ENCODE measurements at regions not wholly inside any gene's neighbourhood (a gene's known extent, or its start where the extent isn't known, plus 50 kb on each side); places are given as distances from the start of the nearest gene placed in this dataset.
"Not testable (repeated sequence)": the region's sequence is repeated elsewhere in the genome, so short reads cannot be mapped to it uniquely, and the experiment has no call there.

DNA sequence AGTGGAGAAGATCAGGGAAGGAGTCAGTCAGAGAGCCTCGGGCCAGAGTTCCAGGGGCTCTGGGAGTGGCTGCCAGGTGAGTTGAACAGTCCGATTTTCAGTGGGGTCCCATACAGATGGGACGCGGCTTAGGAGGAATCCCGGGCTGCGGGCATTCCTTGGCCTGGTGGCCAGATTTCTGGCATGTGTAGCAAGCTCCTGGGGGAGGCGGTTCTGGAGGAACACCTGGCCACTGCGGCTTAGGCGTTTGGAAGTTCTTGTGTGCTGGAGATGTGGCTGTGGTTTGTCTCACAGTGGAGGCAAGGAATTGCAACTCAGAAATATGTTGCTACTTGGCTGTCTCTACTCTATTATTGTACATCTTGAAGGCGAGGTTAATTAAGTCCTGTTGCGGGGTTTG lies 117.9 kb downstream of the PCDH10 start:
- H3K9me3 ChIP-seq (ENCODE audit: control insufficient read depth, insufficient read depth, low read length); H3K4me3 ChIP-seq (ENCODE audit: low read depth, low read length); H3K27me3 ChIP-seq (ENCODE audit: control insufficient read depth, insufficient read depth, low read length); H3K36me3 ChIP-seq (ENCODE audit: control insufficient read depth, insufficient read depth, low read length); DNase-seq (ENCODE audit: low read depth in 4 of 6, low spot score in 6 of 6); H3K27ac ChIP-seq (ENCODE audit: low read depth, low read length); H3K4me1 ChIP-seq (ENCODE audit: control insufficient read depth, insufficient read depth, low read length): not testable (repeated sequence)
- WGBS (ENCODE audit: insufficient coverage) = 100% methylated on average over 1 of the region's 11 CpGs

DNA sequence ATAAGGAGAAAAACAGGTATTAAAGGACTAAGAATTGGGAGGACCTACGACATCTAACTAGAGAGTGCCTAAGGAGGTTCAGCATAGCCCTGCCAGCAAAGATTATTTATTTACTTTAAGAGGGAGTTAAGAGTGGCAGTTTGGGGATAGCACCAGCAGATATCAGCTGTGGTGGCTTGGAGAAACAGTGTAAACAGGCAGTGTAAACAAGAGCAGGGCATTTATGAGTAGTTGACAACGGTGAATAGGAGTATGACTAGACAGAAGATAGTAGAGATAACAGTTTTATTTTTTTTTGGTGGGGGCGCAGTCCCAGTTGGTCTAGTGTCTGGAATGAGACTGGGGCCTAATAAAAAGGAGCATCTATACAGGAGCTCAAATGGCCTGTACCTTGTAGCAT lies 115.2 kb downstream of the PCDH10 start:
- H3K27ac ChIP-seq (ENCODE audit: low read depth, low read length); H3K4me3 ChIP-seq (ENCODE audit: low read depth, low read length); H3K4me1 ChIP-seq (ENCODE audit: control insufficient read depth, insufficient read depth, low read length); H3K9me3 ChIP-seq (ENCODE audit: control insufficient read depth, insufficient read depth, low read length); H3K27me3 ChIP-seq (ENCODE audit: control insufficient read depth, insufficient read depth, low read length); H3K36me3 ChIP-seq (ENCODE audit: control insufficient read depth, insufficient read depth, low read length); DNase-seq (ENCODE audit: low read depth in 4 of 6, low spot score in 6 of 6): not testable (repeated sequence)
- 81% methylated on average over 3 of the region's 3 CpGs for WGBS (ENCODE audit: insufficient coverage)

DNA sequence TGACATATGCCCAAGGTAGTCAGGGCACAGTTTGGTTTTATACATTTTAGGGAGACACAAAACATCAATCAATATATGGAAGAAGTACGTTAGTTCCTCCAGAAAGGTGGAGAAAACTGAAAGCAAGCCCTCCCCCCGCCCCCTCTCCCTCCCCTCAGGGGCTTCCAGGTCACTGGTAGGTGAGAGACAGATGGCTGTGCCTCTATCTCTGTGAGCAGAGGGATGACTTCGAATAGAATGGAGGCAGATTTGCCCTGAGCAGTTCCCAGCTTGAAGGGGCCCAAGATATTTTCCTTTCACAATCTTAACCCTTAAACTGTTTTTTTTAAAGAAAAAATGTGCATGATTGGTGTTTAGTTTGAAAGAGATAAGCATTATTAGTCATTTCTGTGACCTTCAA lies 114.0 kb downstream of the PCDH10 start:
- Histone ChIP-seq H3K9me3 (ENCODE audit: control insufficient read depth, insufficient read depth, low read length) (no peaks in the 10 kb centered on the region), H3K36me3 (ENCODE audit: control insufficient read depth, insufficient read depth, low read length) (no peaks in the 10 kb centered on the region), H3K27ac (ENCODE audit: low read depth, low read length) (no peak overlapping the region), H3K4me3 (ENCODE audit: low read depth, low read length) (no peak overlapping the region), H3K4me1 (ENCODE audit: control insufficient read depth, insufficient read depth, low read length) (no peaks in the 10 kb centered on the region), H3K27me3 (ENCODE audit: control insufficient read depth, insufficient read depth, low read length) (no peaks in the 10 kb centered on the region)
- no peak for DNase-seq (ENCODE audit: low read depth in 4 of 6, low spot score in 6 of 6)
- WGBS (ENCODE audit: insufficient coverage) = no CpG with 5 or more reads among the region's 3 CpGs

DNA sequence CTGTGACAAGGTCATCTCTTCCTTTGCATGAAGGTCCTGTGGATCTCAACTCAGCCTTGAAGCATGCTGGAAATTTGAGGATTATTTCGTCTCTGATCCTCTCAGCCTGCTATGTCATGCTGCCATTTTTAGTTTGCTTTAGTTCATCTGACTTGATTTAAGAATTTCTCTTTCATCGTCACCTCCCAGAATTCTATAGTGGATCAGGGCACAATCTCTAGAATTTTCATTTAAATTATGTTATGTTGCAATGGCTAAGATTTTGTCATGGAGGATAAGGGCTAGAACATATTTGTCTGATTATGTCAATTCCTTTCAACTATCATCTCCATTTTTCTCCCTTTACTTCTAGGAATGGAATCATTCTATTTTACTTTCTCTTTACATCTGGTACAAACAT lies 98.8 kb downstream of the PCDH10 start:
- WGBS (ENCODE audit: insufficient coverage) = no CpG with 5 or more reads among the region's 2 CpGs
- Histone ChIP-seq H3K4me1 (ENCODE audit: control insufficient read depth, insufficient read depth, low read length) (no peaks in the 10 kb centered on the region), H3K27me3 (ENCODE audit: control insufficient read depth, insufficient read depth, low read length) (no peaks in the 10 kb centered on the region), H3K27ac (ENCODE audit: low read depth, low read length) (no peak overlapping the region), H3K4me3 (ENCODE audit: low read depth, low read length) (no peak overlapping the region), H3K9me3 (ENCODE audit: control insufficient read depth, insufficient read depth, low read length) (no peaks in the 10 kb centered on the region), H3K36me3 (ENCODE audit: control insufficient read depth, insufficient read depth, low read length) (no peaks in the 10 kb centered on the region)
- no peak for DNase-seq (ENCODE audit: low read depth in 4 of 6, low spot score in 6 of 6)

DNA sequence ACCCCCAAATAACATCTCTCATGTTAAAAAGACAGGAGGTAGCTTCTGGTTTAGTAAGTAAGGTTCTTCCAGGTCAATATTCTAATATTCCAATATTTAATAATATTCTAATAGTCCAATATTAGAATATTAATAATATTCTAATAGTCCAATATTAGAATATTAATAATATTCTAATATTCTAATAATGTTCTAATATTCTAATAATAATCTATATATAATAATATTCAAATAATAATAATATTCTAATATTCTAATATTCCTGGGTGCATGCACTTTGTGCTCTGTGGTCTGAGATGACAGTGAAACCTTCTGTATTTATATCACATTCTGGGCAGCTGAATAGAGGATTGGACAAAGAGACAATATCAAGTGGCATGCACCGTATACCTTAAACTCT lies 96.1 kb downstream of the PCDH10 start:
- H3K4me1 ChIP-seq (ENCODE audit: control insufficient read depth, insufficient read depth, low read length) = no peaks in the 10 kb centered on the region
- WGBS (ENCODE audit: insufficient coverage) = no CpG with 5 or more reads among the region's 1 CpG
- H3K27me3 ChIP-seq (ENCODE audit: control insufficient read depth, insufficient read depth, low read length) = no peaks in the 10 kb centered on the region
- no peak for DNase-seq (ENCODE audit: low read depth in 4 of 6, low spot score in 6 of 6)
- no peak overlapping the region for H3K4me3 ChIP-seq (ENCODE audit: low read depth, low read length)
- H3K36me3 ChIP-seq (ENCODE audit: control insufficient read depth, insufficient read depth, low read length) = no peaks in the 10 kb centered on the region
- H3K27ac ChIP-seq (ENCODE audit: low read depth, low read length) = no peak overlapping the region
- no peaks in the 10 kb centered on the region for H3K9me3 ChIP-seq (ENCODE audit: control insufficient read depth, insufficient read depth, low read length)
